CD4-positive, CD25-positive, alpha-beta regulatory T cell (primary cell): ENCODE measurements at regions not wholly inside any gene's neighbourhood (a gene's known extent, or its start where the extent isn't known, plus 50 kb on each side); places are given as distances from the start of the nearest gene placed in this dataset.
"Not testable (repeated sequence)": the region's sequence is repeated elsewhere in the genome, so short reads cannot be mapped to it uniquely, and the experiment has no call there.

Experiments used
- ATAC-seq, 2 donors: fragments of 150-1000 bp; cut with Tn5 transposase; one replicate each; pipeline ENCODE4 v1.10.0; 2021; ENCODE audit warnings: low read depth in 2 of 2, moderate number of reproducible peaks in 2 of 2, moderate library complexity in 1 of 2
- DNase-seq, 3 donors: peaks; one replicate each; pipeline versions ENCODE4 v3.0.0 to v3.0.0-alpha.2; 2012 to 2022; ENCODE audit warnings: mixed read lengths in 1 of 3
- H3K27ac ChIP-seq: one replicate; pipeline ENCODE4 v1.7.0; 2013; ENCODE audit warnings: mild to moderate bottlenecking, low read length; ENCODE audit not compliant: insufficient read depth, poor library complexity, severe bottlenecking
- H3K27me3 ChIP-seq: one replicate; pipeline ENCODE4 v1.7.0; 2013; ENCODE audit warnings: low read length; ENCODE audit not compliant: control insufficient read depth, insufficient read depth
- H3K36me3 ChIP-seq: one replicate; pipeline ENCODE4 v1.7.0; 2013; ENCODE audit warnings: mild to moderate bottlenecking, low read length, moderate library complexity; ENCODE audit not compliant: control insufficient read depth, insufficient read depth
- H3K4me1 ChIP-seq: 2 replicates; pipeline ENCODE4 v1.7.0; 2013; ENCODE audit warnings: mild to moderate bottlenecking, low read length; ENCODE audit not compliant: insufficient read depth, control insufficient read depth, poor library complexity, severe bottlenecking
- H3K4me3 ChIP-seq: one replicate; pipeline ENCODE4 v1.7.0; 2013; ENCODE audit warnings: low read depth, mild to moderate bottlenecking, low read length, moderate library complexity
- H3K9me3 ChIP-seq, 2 experiments: 1 replicate in 1 of 2; 2 replicates in 1 of 2; pipeline ENCODE4 v1.7.0; 2013; ENCODE audit warnings: low read length in 2 of 2, mild to moderate bottlenecking in 1 of 2, moderate library complexity in 1 of 2; ENCODE audit not compliant: control insufficient read depth in 2 of 2
- H3K27ac Mint-ChIP-seq, 3 donors: one replicate each; pipeline ENCODE4 v1.8.0; 2020 to 2022; ENCODE audit warnings: mild to moderate bottlenecking in 3 of 3, mixed read lengths in 3 of 3, moderate library complexity in 2 of 3
- H3K27me3 Mint-ChIP-seq: one replicate; pipeline ENCODE4 v1.8.0; 2022; ENCODE audit warnings: mild to moderate bottlenecking, mixed read lengths
- H3K36me3 Mint-ChIP-seq: one replicate; pipeline ENCODE4 v1.8.0; 2020; ENCODE audit warnings: mixed read lengths
- H3K4me1 Mint-ChIP-seq, 4 donors: one replicate each; pipeline ENCODE4 v1.8.0; 2020 to 2022; ENCODE audit warnings: mixed read lengths in 4 of 4, mild to moderate bottlenecking in 1 of 4
- H3K4me3 Mint-ChIP-seq, 4 donors: one replicate each; pipeline ENCODE4 v1.8.0; 2020 to 2022; ENCODE audit warnings: mild to moderate bottlenecking in 4 of 4, mixed read lengths in 4 of 4, moderate library complexity in 3 of 4
- H3K9me3 Mint-ChIP-seq, 7 donors: one replicate each; pipeline ENCODE4 v1.8.0; 2020 to 2022; ENCODE audit warnings: mixed read lengths in 7 of 7, mild to moderate bottlenecking in 3 of 7, moderate library complexity in 2 of 7

DNA sequence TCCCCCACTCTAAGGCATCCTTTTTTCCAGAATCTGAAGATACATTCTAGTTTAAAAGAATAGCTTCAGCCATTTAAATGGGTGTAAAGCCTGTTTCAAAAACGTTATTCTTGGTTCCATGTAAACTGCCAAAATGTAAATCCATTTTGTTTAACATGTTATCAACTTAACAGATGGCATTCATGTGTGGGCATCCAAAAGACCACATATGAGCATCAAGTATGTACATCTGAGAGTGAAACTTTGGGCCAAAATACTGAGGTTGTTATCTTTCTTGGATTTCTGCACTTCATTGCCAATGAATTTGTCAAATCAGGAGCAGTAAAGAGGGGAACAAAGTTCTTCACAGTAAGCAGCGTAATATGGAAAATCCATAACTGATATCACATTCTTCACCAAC is 395.4 kb downstream of the ZNF804A start:
- peaks cover 0 to 15% (median 1%) of the 10 kb centered on the region in 7 donors for H3K9me3 Mint-ChIP-seq
- H3K27ac Mint-ChIP-seq: no peak overlapping the region
- H3K36me3 ChIP-seq: no peaks in the 10 kb centered on the region
- no peaks in the 10 kb centered on the region for H3K4me1 ChIP-seq
- H3K27me3 Mint-ChIP-seq: no peaks in the 10 kb centered on the region
- no peak overlapping the region for H3K4me3 Mint-ChIP-seq
- no peaks in the 10 kb centered on the region for H3K4me1 Mint-ChIP-seq
- no peaks in the 10 kb centered on the region for H3K36me3 Mint-ChIP-seq
- H3K9me3 ChIP-seq: no peaks in the 10 kb centered on the region
- no peak overlapping the region for H3K4me3 ChIP-seq
- H3K27me3 ChIP-seq: no peaks in the 10 kb centered on the region
- ATAC-seq (no peak), DNase-seq (no peak)
- H3K27ac ChIP-seq: no peak overlapping the region

DNA sequence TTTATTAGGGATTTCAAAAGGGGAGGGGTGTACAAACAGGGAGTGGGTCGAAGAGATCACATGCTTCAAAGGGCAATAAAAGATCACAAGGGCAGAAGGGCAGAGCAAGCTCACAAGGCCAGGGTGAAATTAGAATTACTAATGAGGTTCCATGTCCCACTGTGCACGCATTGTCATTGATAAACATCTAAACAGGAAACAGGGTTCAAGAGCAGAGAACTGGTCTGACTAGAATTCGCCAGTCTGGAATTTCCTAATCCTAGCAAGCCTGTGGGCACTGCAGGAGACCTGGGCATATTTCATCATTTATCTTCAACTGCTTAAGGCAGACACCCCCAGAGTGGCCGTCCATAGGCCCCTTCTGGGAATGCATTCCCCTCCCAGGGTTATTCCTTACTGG is 408.2 kb downstream of the ZNF804A start:
- Mint-ChIP-seq H3K4me3 (no peak overlapping the region), H3K27ac (peak overlapping the region in 1 of 3 donors; percentile 21), H3K36me3 (no peaks in the 10 kb centered on the region), H3K4me1 (peaks cover 0 to 4% (median 0%) of the 10 kb centered on the region in 4 donors), H3K9me3 (peaks cover 2 to 47% (median 16%) of the 10 kb centered on the region in 7 donors), H3K27me3 (no peaks in the 10 kb centered on the region)
- no peak overlapping the region for H3K27ac ChIP-seq
- H3K36me3 ChIP-seq: no peaks in the 10 kb centered on the region
- peaks cover 4 to 5% of the 10 kb centered on the region in 2 experiments for H3K9me3 ChIP-seq
- no peaks in the 10 kb centered on the region for H3K4me1 ChIP-seq
- no peak overlapping the region for H3K4me3 ChIP-seq
- DNase-seq (no peak), ATAC-seq (no peak)
- no peaks in the 10 kb centered on the region for H3K27me3 ChIP-seq

DNA sequence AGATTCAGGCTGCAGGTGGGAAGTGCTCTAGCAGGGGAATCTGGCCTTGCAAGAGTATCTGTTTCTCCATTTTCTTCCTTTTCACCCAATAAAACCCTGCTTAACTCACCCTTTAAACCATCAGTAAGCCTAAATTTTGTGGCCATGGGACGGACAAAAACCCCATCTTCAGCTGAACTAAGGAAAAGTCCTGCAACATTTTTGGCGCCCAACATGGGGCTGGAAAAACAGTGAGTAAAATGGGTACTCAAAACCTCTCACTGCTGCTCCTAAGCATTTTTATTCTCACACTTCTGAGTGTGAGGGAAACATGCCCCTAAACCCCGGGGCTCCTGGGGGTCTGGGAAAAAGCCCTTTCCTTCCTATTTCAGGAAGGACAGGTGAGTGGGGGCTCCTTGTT is 414.3 kb downstream of the ZNF804A start:
- no peaks in the 10 kb centered on the region for H3K4me1 Mint-ChIP-seq
- Histone ChIP-seq H3K4me3 (no peak overlapping the region), H3K36me3 (no peaks in the 10 kb centered on the region), H3K9me3 (peaks cover 8 to 14% of the 10 kb centered on the region in 2 experiments), H3K27ac (no peak overlapping the region), H3K4me1 (no peaks in the 10 kb centered on the region), H3K27me3 (no peaks in the 10 kb centered on the region)
- H3K4me3 Mint-ChIP-seq: no peak overlapping the region
- peak in 1 of 3 donors; percentile 2 for DNase-seq
- H3K27ac Mint-ChIP-seq: no peak overlapping the region
- H3K36me3 Mint-ChIP-seq: no peaks in the 10 kb centered on the region
- no peak for ATAC-seq
- H3K9me3 Mint-ChIP-seq: peaks cover 2 to 55% (median 12%) of the 10 kb centered on the region in 7 donors
- H3K27me3 Mint-ChIP-seq: no peaks in the 10 kb centered on the region

DNA sequence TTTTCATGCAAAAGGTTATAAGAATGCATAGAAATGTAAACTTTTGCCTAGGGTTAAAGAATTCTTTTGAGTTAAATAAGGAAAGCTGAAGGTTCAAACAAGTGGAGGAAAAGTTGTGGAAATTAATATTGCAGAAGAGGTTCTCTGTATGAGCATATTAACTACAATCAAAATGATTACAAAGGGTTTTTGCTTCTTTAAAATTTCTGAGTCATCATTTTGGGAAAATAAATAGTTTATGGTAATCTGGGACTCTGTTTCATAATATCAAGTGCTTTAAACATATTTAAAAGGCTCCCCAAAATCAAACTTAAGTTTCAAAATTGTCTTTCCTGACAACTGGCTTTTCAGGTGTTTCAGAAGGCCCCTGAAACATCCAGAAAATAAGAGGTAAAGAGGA is 415.7 kb downstream of the ZNF804A start:
- Histone ChIP-seq H3K36me3 (no peaks in the 10 kb centered on the region), H3K9me3 (peaks cover 8 to 14% of the 10 kb centered on the region in 2 experiments), H3K27me3 (no peaks in the 10 kb centered on the region), H3K4me3 (no peak overlapping the region), H3K27ac (no peak overlapping the region), H3K4me1 (no peaks in the 10 kb centered on the region)
- Mint-ChIP-seq H3K4me1 (no peaks in the 10 kb centered on the region), H3K4me3 (no peak overlapping the region), H3K27ac (no peak overlapping the region), H3K9me3 (peaks cover 2 to 44% (median 12%) of the 10 kb centered on the region in 7 donors), H3K36me3 (no peaks in the 10 kb centered on the region), H3K27me3 (no peaks in the 10 kb centered on the region)
- DNase-seq: no peak
- no peak for ATAC-seq

DNA sequence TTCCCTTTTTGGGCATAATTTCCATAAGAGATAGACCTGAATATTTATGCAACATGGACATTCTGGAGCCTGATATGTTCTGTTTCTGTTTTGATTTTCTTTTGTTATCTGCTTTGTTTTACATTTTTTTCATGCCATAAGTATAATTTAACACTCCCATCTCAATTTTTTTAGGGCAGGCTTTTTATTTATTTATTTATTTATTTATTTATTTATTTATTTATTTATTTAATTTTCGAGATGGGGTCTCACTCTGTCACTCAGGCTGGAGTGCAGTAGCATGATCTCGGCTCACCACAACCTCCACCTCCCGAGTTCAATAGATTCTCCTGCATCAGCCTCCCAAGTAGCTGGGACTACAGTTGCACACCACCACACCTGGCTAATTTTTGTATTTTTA is 427.6 kb downstream of the ZNF804A start:
- not testable (repeated sequence) for ATAC-seq

DNA sequence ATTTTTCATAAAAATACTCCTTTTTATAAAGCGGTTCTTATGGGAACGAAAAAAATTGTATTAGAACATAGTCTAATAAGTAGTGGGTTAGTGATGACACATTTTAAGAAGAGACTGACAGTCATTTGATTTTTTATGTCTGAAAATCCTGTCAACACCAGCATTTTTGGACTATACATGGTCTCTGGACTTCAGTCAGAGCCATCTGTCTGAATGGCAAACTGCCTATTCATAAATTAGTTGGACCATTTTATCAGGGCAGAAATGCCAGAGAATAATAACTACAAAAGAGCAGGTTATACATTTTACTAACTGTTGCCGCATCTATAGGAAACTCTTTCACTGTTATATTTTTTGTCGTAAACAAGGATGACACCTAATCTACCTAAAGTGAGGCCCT is 437.6 kb downstream of the ZNF804A start:
- H3K4me3 Mint-ChIP-seq: no peak overlapping the region
- Histone ChIP-seq H3K4me1 (no peaks in the 10 kb centered on the region), H3K27ac (no peak overlapping the region), H3K4me3 (no peak overlapping the region), H3K27me3 (no peaks in the 10 kb centered on the region), H3K9me3 (peaks cover 0 to 2% of the 10 kb centered on the region in 2 experiments), H3K36me3 (no peaks in the 10 kb centered on the region)
- peaks cover 0 to 25% (median 9%) of the 10 kb centered on the region in 7 donors for H3K9me3 Mint-ChIP-seq
- no peak overlapping the region for H3K27ac Mint-ChIP-seq
- H3K36me3 Mint-ChIP-seq: no peaks in the 10 kb centered on the region
- H3K4me1 Mint-ChIP-seq: no peaks in the 10 kb centered on the region
- DNase-seq: no peak
- no peaks in the 10 kb centered on the region for H3K27me3 Mint-ChIP-seq
- ATAC-seq: no peak

More for the DNA sequence above, 427.6 kb downstream of the ZNF804A start:
- H3K4me3 ChIP-seq, H3K27me3 Mint-ChIP-seq, DNase-seq, H3K9me3 ChIP-seq, H3K36me3 Mint-ChIP-seq, H3K36me3 ChIP-seq, H3K4me1 ChIP-seq, H3K27me3 ChIP-seq, H3K4me1 Mint-ChIP-seq, H3K4me3 Mint-ChIP-seq, H3K27ac ChIP-seq, H3K27ac Mint-ChIP-seq: not testable (repeated sequence)
- H3K9me3 Mint-ChIP-seq: peaks cover 0 to 34% (median 6%) of the 10 kb centered on the region in 7 donors

DNA sequence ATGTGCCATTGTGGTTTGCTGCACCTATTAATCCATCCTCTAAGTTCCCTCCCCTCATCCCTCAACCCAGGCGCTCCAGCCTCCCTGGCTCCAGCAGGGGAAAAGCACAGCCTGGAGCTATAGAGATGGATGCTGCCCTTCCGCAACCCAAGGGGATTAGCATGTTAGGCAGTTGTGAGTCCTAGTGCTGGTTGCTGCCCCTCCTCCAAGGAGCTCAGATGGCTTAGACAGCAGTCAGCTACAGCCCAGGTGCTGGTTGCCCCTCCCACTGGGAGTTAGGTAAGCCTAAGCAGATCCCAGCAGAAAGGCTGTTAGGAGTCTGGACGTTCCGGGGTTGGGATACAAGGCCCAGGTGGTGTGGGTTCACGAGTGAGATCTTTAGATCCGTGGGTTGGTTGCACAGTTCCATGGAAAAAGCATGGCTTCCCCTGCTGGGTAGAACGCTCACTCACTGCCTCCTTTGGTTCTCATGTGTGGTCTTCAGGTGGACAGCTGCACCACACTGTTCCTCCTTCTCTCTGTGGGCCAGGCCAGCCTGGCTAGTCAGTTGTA is 446.1 kb downstream of the ZNF804A start:
- Mint-ChIP-seq H3K27ac (no peak overlapping the region), H3K9me3 (peaks cover 0 to 28% (median 10%) of the 10 kb centered on the region in 7 donors), H3K36me3 (no peaks in the 10 kb centered on the region), H3K4me3 (no peak overlapping the region), H3K27me3 (no peaks in the 10 kb centered on the region), H3K4me1 (no peaks in the 10 kb centered on the region)
- ATAC-seq (no peak), DNase-seq (no peak)
- Histone ChIP-seq H3K4me1 (no peaks in the 10 kb centered on the region), H3K27me3 (no peaks in the 10 kb centered on the region), H3K4me3 (no peak overlapping the region), H3K27ac (no peak overlapping the region), H3K36me3 (no peaks in the 10 kb centered on the region), H3K9me3 (peaks cover 7 to 9% of the 10 kb centered on the region in 2 experiments)

DNA sequence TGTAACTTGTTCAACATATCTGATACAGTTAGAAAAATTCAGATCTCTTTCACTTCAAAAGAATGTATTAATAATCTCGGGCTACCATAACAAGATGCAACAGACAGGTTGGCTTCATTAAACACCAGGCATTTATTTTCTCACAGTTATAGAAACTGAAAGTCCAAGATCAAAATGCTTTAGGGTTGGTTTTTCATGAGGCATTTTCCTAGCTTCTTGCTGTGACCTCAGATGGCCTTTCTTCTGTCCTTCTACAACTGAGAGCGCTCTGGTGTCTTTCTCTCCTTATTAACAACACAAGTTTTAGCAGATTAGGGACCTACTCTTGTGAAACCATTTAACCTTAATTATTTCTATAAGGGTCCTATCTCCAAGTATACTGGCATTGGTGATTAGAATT is 452.5 kb downstream of the ZNF804A start:
- peaks cover 0 to 13% (median 2%) of the 10 kb centered on the region in 7 donors for H3K9me3 Mint-ChIP-seq
- ATAC-seq: no peak
- H3K27me3 Mint-ChIP-seq: no peaks in the 10 kb centered on the region
- H3K27me3 ChIP-seq: no peaks in the 10 kb centered on the region
- H3K4me3 ChIP-seq: no peak overlapping the region
- H3K36me3 Mint-ChIP-seq: no peaks in the 10 kb centered on the region
- DNase-seq: no peak
- H3K9me3 ChIP-seq: peaks cover 4 to 5% of the 10 kb centered on the region in 2 experiments
- no peak overlapping the region for H3K27ac Mint-ChIP-seq
- no peaks in the 10 kb centered on the region for H3K4me1 ChIP-seq
- H3K4me1 Mint-ChIP-seq: no peaks in the 10 kb centered on the region
- H3K36me3 ChIP-seq: no peaks in the 10 kb centered on the region
- H3K27ac ChIP-seq: no peak overlapping the region
- no peak overlapping the region for H3K4me3 Mint-ChIP-seq
